Endothelial cell of umbilical vein (primary cell): ENCODE measurements at regions not wholly inside any gene's neighbourhood (a gene's known extent, or its start where the extent isn't known, plus 50 kb on each side); places are given as distances from the start of the nearest gene placed in this dataset.

Experiments
- EZH2 ChIP-seq: IDR thresholded peaks from 2 replicates; pipeline ENCODE4 v1.6.1; 2012; ENCODE audit warnings: borderline replicate concordance, low read depth, mild to moderate bottlenecking, moderate library complexity, low read length, inconsistent platforms; ENCODE audit not compliant: severe bottlenecking
- POLR2A ChIP-seq: IDR thresholded peaks from 2 replicates; pipeline ENCODE4 v1.6.1; 2012; ENCODE audit warnings: low read depth, mild to moderate bottlenecking, control low read depth, low read length
- TF ChIP-seq, protein P1 (sequence below), 2 donors: IDR thresholded peaks; 1 replicate in 1 of 2; 2 replicates in 1 of 2; pipeline ENCODE4 v1.5.1; 2011; ENCODE audit warnings: low read length in 2 of 2, mild to moderate bottlenecking in 2 of 2, moderate library complexity in 2 of 2, control low read depth in 1 of 2, inconsistent platforms in 1 of 2, low read depth in 1 of 2; ENCODE audit not compliant: insufficient read depth in 1 of 2; ENCODE audit errors: extremely low read depth in 1 of 2

DNA sequence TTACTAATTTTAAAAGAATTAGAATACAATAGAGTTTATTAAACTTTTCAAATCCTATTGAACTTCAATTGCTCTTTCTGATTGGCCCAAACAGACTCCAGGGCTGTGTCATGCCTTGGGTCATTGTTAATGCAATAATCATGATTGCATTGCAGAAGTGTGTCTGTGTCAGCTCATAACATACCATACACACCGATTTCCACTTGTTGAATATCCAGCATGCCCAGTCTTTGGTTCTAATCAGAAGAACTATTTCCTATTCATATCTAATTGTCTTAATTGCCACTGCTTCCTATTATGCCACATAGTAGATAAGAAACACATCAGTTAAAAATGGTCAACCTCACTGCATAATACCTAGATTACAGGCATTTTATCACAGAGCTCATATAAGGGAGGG lies 106.1 kb upstream of the JAG1 start:
- TF ChIP-seq, protein P1, sequence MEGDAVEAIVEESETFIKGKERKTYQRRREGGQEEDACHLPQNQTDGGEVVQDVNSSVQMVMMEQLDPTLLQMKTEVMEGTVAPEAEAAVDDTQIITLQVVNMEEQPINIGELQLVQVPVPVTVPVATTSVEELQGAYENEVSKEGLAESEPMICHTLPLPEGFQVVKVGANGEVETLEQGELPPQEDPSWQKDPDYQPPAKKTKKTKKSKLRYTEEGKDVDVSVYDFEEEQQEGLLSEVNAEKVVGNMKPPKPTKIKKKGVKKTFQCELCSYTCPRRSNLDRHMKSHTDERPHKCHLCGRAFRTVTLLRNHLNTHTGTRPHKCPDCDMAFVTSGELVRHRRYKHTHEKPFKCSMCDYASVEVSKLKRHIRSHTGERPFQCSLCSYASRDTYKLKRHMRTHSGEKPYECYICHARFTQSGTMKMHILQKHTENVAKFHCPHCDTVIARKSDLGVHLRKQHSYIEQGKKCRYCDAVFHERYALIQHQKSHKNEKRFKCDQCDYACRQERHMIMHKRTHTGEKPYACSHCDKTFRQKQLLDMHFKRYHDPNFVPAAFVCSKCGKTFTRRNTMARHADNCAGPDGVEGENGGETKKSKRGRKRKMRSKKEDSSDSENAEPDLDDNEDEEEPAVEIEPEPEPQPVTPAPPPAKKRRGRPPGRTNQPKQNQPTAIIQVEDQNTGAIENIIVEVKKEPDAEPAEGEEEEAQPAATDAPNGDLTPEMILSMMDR (IDR thresholded peaks at IDR 0.05; ENCODE audit: extremely low read depth in 1 of 2, insufficient read depth in 1 of 2, low read depth in 1 of 2, low read length in 2 of 2): no peak
- no peak for TF ChIP-seq EZH2
- no peak for TF ChIP-seq POLR2A
